ENCODE measurements at regions not wholly inside any gene's neighbourhood (a gene's known extent, or its start where the extent isn't known, plus 50 kb on each side); places are given as distances from the start of the nearest gene placed in this dataset.

DNA sequence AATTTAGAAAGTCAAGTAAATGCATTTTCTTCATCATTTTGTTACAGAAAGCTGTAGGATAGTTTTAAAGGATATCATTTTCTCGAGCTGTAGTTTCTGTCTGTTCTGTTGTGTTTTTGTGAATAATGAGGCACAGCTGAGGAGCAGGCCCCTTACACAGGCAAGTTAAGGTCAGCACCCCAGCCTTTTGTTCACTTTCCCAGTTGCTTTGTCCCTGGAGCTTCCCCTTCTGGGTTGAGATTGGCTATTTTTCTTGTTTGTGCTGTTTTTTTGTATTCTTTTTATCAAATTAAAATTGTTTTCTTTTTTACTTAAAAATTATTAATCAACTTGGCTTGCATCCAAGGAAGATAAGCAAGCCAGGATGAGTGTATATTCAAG lies 213.8 kb upstream of the ACTBL2 start:
- in situ Hi-C loops (cut with HindIII; ENCODE audit: low sequenced_read_pairs) = no loop called here

DNA sequence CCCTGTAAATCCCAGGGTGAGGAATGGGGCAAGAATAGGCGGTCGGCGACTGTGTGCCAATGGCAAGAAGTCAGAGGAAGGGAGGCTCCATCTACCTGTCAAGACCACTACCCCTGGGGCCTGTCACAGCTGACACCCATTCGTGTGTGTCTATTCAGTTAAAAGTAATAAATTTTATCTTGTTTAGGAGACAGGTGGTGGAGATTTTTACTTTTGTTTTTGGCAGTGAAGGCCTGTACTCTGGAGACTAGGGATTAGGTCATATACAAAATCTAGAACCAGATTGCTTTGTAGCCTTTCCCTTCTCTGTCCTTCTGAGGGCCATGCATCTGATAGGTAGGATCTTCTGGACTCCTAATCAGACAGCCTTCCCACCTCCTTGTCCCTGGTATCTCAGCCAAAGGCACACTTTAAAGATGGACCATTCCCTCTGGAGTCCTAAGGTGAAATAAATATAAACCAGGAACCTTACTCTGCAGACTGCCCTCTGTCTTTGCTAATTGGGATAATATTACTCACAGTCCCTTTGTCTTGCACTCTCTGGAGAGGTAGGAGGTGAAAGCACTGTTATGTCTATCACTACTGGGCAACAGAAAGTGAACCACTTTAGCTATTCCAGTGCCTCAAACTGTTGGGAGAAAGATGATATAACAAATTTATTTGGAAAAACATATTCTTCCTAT lies 213.2 kb upstream of the ACTBL2 start:
- no peak for DNase-seq (ENCODE audit: low spot score)
- in situ Hi-C loops (cut with HindIII; ENCODE audit: low sequenced_read_pairs) = no loop called here

More for the DNA sequence above, 213.8 kb upstream of the ACTBL2 start:
- no peak for DNase-seq (ENCODE audit: low spot score)

DNA sequence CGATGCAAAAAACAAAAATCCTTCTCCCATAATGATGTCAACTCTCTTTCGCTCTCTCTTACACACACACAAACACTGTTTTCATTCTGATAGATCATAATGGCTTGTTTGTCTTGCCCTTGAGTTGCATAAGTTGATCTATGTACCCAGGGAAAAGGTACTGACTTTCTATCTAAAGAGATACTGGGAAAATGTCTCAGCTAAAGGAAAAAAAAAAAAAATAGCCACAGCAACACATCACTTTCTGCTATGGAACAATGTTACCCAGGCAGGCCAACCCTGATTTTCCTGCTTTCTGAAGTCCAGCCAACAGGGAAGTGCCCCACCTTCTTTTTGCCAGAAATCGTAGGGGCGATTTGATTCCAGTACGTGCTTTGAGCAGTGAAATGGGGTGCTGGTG lies 212.6 kb upstream of the ACTBL2 start:
- DNase-seq (ENCODE audit: low spot score) = no peak
- in situ Hi-C loops (cut with HindIII; ENCODE audit: low sequenced_read_pairs) = no loop called here

DNA sequence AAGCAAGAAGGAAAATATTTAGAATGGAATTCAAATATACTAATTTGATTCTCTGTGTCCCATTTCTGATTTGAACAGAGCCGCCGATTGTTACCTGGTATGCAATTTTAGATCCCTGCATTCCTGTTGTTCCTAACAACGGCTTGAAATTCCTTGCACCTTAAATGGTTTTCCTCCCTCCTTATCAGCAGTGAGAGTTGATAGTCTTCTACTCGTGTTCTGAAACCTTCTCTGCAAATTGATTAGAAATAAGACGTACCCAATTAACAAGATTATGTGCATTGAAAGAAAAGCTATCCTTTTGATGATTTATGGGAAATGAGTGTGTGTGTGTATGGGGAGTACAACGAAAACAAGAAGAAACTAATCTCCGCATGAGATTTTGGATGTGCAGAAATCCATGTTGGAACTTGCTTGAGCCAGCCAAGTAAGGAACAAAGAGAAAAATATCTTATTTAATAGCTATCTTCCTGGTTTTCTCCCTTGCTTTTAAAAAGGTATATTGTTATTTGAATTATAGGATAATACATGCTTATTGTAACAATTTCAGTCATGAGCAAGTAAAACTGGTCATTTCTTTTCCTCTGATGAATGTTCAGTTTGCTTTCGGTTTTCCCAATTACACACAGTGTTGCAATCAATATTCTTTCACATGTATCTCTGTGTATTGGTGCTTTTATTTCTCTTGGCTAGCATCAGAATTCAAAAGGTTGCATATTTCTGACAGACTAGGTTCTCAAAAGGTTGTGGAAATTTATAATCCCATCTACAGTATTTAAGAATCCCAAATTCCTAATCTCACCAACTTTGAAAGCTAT lies 211.1 kb upstream of the ACTBL2 start:
- in situ Hi-C loops (cut with HindIII; ENCODE audit: low sequenced_read_pairs) = no loop called here

DNA sequence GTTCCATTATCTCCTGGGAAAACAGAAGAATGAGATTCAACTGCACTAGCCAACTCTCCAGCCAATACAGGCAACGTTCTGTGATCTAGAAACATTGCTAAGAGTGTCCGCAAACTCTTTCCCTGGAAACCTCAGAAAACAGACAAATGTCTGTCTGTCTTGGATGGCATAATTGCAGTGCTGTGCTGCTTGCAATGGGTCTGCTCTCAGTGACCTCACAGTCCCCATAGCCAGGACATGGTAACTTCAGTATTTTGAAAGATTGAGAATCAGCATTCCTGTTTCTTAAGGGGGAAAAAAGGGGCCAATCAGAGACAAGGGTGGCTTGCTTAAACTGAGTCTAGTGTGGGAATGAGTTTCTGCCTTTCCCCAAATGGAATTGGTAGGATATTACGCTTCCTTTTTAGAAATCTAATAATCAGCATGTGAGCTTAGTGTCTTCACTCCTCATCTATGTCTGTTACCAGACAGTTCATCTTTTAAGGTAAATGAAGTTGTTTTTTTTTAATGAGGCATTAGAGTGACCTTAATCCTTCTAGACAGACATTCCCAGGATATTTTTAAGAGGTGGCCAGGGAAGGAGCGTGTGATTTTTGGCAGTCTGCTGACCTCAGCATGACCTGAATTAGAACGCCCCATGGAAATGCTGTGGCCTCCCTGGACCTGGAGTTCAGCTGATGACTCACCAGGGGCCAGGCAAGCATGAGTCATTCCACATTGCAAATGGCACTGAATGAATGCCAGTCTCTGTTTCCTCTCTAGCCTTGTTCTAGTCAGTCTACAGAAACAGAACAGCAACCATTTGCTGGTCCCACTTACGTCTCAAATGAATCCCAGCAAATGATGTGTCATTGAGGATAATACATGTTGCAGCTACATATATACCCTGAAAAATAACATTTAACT lies 210.2 kb upstream of the ACTBL2 start:
- peak; percentile 9 for DNase-seq (ENCODE audit: low spot score)
- in situ Hi-C loops (cut with HindIII; ENCODE audit: low sequenced_read_pairs) = no loop called here

More for the DNA sequence above, 211.1 kb upstream of the ACTBL2 start:
- DNase-seq (ENCODE audit: low spot score) = no peak

DNA sequence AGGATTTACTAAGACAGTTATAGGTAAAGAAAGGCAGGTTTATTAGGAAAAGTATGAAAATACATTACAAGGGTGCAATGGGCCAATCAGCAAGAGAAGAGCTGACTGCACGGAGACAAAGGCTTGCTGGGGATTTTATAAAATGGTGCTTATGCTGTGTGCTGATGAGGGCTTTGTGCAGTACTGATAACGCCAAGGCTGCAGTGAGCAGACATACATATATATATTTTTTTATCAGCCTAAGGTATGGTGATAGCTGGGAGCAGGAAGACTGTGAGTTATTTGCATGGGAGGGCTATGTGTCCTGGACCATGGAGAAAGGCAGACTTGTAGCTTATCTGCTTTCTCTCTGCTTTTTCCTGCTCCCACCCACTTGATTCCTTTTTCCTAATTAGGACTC lies 208.1 kb upstream of the ACTBL2 start:
- in situ Hi-C loops (cut with HindIII; ENCODE audit: low sequenced_read_pairs) = no loop called here
- DNase-seq (ENCODE audit: low spot score) = no peak

DNA sequence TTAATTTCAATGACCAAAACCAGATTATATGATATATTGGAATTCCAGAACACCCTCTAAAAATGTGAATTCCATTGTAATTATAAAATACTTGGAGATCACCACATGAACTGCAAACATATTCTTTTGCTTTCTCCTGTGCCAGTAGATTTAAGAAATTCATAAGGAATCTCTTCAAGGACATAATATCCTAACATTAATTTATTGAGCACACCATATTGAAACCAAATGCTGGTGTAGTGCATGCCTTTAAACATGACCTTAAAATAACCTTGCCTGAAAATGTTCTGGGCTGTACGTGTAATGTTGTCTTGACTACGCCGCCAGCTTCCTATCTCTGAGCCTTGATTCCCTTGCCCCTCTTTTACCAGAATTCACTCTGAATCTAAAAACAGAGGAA lies 205.0 kb upstream of the ACTBL2 start:
- in situ Hi-C loops (cut with HindIII; ENCODE audit: low sequenced_read_pairs) = no loop called here
- DNase-seq (ENCODE audit: low spot score) = no peak

DNA sequence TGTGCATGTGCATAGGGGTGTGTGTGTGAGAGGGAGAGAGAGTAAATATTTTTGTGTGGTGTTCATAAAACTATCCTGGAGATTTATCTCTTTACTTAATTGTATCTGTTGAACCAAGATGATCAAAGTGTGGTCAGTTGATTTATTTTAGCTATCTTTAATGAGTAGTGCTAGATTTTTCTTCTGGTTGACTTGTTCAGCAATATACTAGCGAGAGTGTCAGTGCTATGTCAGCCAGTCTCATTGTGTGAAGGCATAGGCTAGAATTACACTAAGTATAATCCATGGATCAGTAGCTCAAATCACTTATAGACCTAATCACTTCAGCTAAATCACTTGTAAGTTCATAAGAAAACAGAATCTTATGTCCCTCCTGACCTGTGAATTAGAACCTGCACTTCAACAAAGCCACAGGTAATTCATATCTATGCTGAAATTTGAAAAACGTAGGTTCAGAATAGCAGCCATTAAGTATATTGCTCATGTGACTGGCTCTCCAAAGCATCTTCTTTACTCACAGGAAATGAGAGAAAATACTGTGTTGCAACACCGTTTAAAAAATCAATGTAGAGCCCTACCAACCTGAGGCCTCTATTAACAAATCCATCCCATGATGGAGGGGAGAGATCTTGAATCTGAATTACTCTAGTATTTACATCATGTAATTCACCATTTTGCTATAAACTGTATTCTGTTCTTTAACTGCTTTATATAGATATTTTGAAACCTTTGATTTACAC lies 203.1 kb upstream of the ACTBL2 start:
- in situ Hi-C loops (cut with HindIII; ENCODE audit: low sequenced_read_pairs) = no loop called here
- no peak for DNase-seq (ENCODE audit: low spot score)

DNA sequence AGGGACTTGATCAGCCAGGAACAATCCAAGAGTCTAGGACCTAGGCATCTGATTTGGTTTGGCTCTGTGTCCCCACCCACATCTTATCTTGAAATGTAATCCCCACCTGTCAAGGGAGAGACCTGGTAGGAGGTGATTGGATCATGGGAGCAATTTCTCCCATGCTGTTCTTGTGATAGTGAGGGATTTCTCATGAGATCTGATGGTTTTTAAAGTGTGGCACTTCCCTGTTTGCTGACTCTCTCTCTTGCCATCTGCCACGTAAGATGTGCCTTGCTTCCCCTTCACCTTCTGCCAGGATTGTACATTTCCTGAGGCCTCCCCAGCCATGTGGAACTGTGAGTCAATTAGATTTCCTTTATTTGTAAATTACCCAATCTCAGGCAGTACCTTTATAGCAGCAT lies 201.7 kb upstream of the ACTBL2 start:
- peak; percentile 12 for DNase-seq (ENCODE audit: low spot score)
- in situ Hi-C loops (cut with HindIII; ENCODE audit: low sequenced_read_pairs) = no loop called here

DNA sequence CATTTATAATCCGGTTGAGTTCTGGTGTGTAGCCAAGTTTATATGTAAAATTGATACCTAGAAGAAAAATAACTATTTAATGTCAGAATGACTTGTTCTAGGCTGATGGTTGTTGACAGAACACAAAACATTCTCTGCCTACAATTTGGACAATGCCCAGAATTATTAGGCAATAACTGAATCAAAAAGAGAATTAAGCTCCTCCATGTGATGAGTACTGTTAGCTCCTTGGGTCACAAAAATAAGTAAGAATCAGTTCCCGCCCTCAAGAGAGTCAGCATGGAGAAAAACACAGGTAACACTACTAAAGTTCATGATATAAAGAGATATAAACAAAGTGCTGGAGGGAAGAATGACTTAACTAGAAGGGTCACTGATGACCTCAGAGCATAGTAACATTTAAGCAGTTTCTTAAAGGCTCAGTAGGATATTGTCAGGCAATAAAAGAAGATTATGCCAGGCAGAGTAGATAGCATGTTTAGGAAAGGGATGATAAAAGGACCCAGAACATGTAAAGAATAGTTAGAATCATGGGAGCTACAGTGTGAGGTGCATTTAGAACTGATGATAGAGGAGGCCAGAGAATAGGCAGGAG lies 200.5 kb upstream of the ACTBL2 start:
- no peak for DNase-seq (ENCODE audit: low spot score)
- in situ Hi-C loops (cut with HindIII; ENCODE audit: low sequenced_read_pairs) = no loop called here

DNA sequence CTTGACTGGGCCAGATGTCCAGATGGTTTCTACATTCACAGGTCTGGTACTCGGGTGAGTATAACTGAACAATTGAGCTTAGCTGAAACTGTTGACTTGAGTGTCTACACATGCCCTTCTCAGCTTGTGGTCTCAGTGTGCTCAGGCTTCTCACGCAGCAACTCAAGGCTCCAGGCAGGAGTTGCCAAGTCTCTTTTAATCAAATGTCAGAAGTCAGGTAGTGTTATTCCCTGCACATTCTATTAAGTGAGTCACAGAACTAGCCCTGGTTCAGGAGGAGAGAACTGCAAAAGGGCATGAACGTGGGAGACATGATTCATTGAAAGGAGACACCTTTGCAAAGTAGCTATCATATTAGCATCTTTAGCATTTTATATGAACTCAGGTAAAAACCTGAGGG lies 199.3 kb upstream of the ACTBL2 start:
- in situ Hi-C loops (cut with HindIII; ENCODE audit: low sequenced_read_pairs) = no loop called here
- no peak for DNase-seq (ENCODE audit: low spot score)

DNA sequence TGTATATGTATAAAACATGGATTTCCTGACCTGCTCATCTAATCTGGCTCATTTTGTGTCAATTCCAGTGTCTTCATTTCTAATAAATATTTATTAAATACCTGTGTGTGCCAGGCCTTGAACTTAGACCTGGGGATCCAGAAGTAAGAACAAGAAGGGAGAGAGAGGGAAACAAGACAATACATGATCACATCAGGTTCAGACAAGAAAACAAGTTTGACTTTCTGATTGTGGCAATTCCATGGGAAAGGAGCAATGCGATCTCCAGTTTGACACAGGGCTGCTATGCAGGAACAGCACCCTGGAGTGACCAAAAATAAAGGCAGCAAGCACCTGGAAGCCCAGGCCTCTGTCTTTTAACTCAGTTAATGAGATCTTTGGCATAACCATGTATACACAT lies 198.1 kb upstream of the ACTBL2 start:
- in situ Hi-C loops (cut with HindIII; ENCODE audit: low sequenced_read_pairs) = no loop called here
- no peak for DNase-seq (ENCODE audit: low spot score)

DNA sequence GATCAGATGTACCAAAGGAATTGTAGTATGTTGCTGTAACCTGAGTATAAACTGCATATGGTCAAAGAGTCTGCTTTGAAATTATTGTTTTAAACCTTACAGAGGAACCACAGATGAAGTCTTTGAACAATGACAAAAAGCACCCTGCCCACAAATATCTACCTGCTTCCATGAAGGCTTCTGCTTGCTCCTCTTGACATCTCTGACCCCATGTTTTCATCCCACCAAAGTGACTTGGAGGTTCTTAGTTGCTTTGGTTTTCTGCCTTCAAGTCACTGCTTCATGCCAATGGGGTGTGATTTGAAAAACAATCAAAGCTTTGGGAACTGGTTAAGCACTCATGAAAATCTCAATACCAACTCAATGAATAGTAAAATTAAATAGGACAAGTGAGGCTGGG lies 194.6 kb upstream of the ACTBL2 start:
- in situ Hi-C loops (cut with HindIII; ENCODE audit: low sequenced_read_pairs) = no loop called here
- DNase-seq (ENCODE audit: low spot score) = no peak

DNA sequence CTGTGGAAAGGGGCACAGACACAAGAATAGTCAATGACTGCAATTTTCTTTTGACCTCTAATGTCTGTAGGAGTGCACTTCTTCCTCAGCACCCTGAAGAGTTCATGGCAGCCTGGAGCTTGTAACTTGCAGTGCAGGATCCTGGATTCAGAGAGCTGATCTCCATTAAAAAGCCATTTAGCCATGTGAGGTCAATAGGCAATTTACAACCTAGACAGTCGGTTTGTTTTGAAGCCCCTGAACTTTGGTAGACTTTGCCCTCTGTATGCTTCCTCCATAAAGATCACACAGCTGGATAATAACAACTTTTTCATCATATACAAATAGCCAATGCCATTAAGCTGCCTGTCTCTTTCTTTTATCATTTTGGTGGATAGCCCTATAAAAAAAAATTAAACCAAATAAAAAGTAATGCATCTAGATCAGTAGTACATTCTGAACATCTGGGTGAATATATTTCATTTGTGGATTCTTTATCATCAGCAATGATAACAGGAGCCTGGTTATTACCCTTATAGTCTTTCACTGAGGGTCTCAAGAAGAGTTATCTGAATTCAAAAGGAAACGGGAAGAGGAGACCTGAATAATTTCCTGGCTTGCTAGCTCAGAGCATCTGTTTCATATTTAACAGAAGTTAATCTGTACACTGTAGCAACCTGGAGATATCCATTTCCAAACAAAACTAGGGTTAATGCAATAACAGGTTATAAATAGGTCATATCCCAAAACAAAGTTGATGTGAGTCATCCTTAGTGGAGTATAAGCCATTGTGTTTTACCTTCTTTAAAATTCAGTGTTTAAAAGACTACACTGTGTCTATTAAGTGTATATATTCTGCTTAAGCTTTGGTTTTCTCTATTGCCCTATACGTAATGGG lies 193.8 kb upstream of the ACTBL2 start:
- DNase-seq (ENCODE audit: low spot score) = no peak
- in situ Hi-C loops (cut with HindIII; ENCODE audit: low sequenced_read_pairs) = no loop called here

DNA sequence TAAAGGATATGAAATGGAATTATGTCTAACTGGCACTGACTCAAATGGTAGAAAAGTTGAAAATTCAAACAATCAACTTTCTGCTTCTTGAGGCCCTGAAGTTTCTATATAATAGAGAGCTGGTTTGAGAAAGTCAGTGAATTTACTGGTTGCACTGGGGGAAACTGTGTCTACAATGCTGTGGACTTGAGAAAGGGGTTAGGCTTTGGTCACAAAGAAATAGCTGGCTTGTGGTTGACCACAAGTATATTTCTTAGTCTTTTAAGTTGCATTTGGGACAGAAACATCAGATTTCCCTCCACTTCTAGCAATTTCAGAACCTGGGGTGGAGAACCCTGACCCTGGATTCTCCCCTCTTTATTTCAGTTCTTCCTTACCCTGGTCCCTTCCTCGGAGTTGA lies 192.6 kb upstream of the ACTBL2 start:
- in situ Hi-C loops (cut with HindIII; ENCODE audit: low sequenced_read_pairs) = no loop called here
- DNase-seq (ENCODE audit: low spot score) = no peak

DNA sequence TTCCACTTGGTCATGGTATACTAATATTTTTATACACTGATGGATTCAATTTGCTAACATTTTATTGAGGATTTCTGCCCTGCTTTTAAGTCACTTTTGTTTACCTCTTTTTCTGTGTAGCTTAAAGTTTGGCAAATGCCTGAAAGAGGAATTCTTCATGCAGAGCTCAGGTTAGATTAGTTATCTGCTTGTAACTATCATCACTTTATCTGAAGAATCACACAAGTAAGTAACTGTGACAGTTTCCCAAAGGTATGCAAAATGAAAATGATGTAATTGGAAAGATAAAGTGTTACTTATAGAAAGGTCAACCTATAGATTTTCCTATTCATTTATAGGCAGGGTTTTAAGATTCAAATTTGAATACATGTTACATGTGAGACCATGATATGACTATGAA lies 188.8 kb upstream of the ACTBL2 start:
- no peak for DNase-seq (ENCODE audit: low spot score)
- in situ Hi-C loops (cut with HindIII; ENCODE audit: low sequenced_read_pairs) = no loop called here

DNA sequence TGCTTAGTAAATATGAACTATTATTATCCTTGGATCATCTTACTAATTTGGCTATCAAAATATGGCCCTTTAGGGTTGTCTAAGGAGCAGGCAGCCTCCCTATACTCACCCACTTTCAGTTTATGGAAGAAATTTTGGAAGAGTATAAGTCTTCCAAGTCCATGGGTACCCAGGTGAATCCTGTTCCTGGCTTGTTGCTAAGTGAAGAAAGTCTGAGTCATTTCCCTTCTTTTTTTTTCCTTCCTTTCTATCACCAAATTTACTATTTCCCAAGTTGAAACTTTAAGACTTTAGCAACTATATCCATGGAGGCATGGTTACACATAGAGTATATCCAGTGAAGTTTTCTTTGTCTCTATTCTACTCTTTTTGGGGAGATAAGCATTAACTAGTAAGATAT lies 184.0 kb upstream of the ACTBL2 start:
- DNase-seq (ENCODE audit: low spot score) = no peak
- in situ Hi-C loops (cut with HindIII; ENCODE audit: low sequenced_read_pairs) = no loop called here
